ENCODE measurements at regions not wholly inside any gene's neighbourhood (a gene's known extent, or its start where the extent isn't known, plus 50 kb on each side); places are given as distances from the start of the nearest gene placed in this dataset.

DNA sequence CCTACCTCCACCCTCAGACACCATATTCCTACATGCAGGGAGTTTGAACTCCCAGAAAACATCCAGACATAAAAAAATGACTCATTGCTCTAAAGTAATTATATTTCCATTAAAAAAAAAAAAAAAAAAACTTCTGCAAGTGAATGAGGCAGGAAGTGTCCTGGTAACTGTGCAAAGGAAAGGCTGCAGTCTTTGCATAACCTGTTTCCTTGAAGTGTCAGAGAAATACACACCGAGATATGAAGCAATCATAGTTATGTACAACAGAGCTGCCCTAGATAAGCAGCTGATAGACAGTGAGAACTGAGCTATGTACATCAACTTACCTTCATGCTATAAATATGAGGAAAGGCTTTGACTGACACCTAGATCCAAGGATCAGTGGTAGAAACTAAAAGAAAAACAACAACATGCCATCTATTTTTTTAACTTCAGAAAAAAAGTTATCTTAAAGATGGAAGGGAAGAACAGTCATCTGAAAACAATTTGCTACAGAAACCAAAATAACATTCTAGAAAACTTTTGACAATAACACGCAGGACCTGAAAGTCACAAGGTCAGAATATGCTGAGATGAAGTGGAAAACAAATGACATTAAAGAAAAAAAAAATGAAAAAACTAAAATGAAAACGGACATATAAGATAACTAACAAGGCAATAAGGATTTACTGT is 263.2 kb downstream of the SEC23A start:
- no peak for DNase-seq

DNA sequence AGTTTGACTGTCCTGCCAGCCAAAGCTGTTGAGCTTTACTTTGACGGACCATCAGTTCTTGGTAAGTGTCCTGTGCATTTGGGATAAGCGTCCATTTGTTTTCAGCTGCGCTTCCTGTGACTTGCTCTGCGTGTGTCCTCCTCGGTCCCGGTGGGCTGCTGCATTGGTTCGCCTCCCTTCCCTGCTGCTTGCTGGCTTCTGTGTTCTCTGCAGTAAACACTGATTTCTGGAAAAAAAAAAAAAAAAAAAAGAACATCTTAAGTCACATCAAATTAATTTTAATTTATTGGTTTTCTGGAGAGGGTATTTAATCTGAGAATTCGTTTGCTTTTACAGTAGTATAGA is 264.1 kb downstream of the SEC23A start:
- DNase-seq: no peak

GRCh38 chr14:38838049-38838978 is 264.7 kb downstream of the SEC23A start:
- no peak for DNase-seq

GRCh38 chr14:38837343-38838048 is 265.5 kb downstream of the SEC23A start:
- no peak for DNase-seq

DNA sequence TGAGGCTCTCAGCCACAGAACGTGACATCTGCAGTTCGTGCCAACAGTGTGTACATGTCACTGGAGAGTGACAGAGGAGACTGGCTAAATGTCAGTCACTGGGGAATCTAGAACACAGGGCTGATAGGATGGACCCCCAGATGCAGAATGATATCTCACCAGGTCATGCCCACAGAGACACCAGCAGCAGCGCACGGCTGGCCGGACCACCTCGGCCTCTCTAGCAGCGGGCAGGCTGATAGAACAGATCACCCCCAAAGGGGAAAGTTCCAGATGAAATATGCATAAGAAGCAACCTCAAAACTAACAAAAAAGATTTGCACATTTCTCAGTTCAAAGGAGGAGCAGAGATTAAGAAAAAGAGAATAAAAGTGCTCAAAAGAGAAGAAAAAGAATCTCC is 266.5 kb downstream of the SEC23A start:
- no peak for DNase-seq

DNA sequence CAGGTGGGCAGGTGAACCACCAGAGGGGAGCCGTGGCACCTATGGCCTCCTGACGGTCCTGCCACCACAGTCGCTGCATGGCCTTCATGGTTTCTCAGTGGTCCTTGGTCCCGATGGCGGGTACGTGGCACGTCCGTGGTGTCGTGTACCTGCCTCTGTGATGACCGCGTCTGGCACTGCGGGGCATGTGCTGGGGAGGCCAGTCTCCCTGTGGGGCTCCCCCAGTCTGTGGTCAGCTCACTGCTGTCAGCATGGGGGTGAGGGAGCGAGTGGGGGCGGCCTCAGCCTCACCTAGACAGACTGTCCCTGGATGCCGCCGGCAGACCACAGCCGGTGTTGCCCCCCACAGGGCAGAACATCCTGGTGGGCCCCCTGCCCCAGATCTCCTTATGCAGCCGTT is 267.2 kb downstream of the SEC23A start:
- no peak for DNase-seq

DNA sequence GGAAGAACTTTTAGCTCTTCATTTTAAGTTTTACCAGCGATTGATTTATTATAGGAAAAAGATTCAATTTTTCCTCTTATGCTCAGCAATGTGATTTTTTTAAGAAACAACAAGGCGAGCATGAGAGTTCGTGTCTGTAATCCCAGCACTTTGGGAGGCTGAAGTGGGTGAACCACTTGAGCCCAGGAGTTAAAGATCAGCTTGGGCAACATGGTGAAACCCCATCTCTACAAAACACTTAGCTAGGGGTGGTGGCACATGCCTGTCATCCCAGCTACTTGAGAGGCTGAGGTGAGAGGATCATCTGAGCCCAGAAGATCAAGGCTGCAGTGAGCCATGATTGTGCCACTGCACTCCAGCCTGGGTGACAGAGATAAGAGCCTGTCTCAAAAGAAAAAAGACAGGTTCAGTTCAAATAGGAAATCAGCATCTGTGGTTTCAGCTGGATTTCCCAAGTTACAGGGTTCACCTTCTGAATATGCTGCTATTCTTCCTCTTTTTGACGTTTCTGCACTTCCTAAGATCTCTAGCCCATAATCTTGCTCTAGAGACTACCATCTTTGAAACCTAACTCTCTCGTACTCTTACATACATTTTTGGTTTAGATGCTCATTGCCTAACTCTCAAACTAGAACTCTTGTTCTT is 274.7 kb downstream of the SEC23A start:
- no peak for DNase-seq

GRCh38 chr14:38824706-38825105 is 278.3 kb downstream of the SEC23A start:
- DNase-seq: no peak

GRCh38 chr14:38818555-38818954 is 284.5 kb downstream of the SEC23A start:
- DNase-seq: no peak

- no peak for DNase-seq
These were observed 294.1 kb downstream of the SEC23A start for GRCh38 chr14:38808734-38809455.

- DNase-seq: no peak
These were observed 303.4 kb downstream of the SEC23A start for GRCh38 chr14:38799671-38800070.

GRCh38 chr14:38794677-38795076 is 308.4 kb downstream of the SEC23A start:
- no peak for DNase-seq

- no peak for DNase-seq
These were observed 311.2 kb downstream of the SEC23A start for GRCh38 chr14:38791862-38792261.

- DNase-seq: no peak
These were observed 312.1 kb downstream of the SEC23A start for GRCh38 chr14:38790916-38791315.

DNA sequence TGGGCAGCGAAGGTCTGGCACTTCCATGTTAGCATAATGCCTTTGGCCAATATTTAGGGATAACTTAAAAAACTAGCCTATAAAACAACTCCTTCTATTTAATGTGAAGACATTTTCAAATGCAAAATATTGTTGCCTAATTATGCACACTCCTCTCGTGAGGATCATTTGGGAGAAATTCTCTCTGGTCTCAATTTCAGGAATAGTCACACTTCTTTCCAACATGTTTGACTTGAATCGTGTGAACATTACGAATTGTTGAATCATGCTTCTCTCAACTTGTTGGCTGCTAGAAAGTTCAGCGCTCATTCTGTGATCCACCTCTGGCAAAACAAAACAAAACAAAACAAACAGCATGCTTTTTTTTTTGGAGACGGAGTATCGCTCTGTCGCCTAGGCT is 313.2 kb downstream of the SEC23A start:
- no peak for DNase-seq

- DNase-seq: no peak
These were observed 315.0 kb downstream of the SEC23A start for GRCh38 chr14:38788060-38788459.

DNA sequence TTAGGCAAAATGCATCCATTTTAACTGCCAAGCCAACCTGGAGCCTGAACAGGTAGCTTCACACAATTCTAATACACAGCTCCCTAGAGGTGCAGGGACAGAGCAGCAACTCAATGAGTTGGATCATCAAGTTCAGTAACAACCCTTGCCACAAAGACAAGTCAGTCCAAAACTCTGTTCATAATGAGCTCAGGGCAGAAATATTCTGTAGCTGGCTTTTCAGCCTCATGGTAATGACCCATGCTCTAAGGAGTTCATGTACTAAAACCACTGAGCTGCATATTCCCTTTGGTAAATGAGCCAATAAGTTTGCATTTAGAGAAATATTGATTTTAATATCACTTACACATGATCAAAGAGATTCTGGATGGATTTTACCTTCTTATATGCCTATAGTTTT is 316.1 kb downstream of the SEC23A start:
- no peak for DNase-seq

- DNase-seq: no peak
These were observed 325.6 kb downstream of the SEC23A start for GRCh38 chr14:38777401-38777800.

- DNase-seq: no peak
These were observed 327.0 kb downstream of the SEC23A start for GRCh38 chr14:38775986-38776385.

- no peak for DNase-seq
These were observed 328.9 kb downstream of the SEC23A start for GRCh38 chr14:38774162-38774561.

DNA sequence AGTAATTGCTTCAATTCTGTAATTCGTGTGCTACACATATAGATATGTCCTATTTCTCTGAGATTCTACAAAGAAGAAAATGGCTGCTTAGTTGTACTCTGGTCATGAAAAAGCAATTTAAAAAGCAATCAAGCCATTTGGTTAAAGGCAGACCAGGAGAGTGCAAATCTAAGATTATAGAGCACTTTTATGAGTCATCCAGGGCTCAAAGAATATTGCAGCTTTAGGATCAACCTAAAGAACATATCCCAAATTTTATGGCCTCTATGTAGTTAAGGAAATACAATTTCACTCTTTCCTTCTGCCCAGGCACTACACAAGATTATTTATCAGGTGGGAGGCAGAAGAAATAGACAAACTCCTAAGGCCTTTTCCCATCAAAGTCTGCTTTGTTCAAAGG is 332.8 kb downstream of the SEC23A start:
- DNase-seq: no peak

- no peak for DNase-seq
These were observed 340.2 kb downstream of the SEC23A start for GRCh38 chr14:38762845-38763244.

DNA sequence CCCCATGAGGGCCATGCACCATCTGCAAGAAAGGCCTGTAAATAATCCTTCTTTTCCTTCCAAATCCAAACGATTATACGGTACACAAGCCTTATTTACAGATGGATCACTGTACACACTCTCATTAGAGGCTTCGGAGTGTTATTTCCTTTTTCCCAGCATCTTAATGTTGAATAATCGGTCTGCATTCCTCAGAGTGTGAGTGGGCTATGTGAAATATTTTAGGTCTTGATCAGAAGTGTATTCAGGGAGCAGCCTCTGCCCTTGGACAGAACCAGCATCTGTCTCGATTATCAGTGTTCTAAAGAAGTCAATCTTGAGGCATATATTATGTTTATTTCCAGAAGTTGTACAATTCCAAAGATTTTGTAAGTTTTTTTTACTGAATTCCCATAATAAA is 340.6 kb downstream of the SEC23A start:
- DNase-seq: no peak

Data from T1000 (cell line).